Lower lobe of right lung (tissue), 2 donors: ENCODE measurements at regions not wholly inside any gene's neighbourhood (a gene's known extent, or its start where the extent isn't known, plus 50 kb on each side); places are given as distances from the start of the nearest gene placed in this dataset.
"Not testable (repeated sequence)": the region's sequence is repeated elsewhere in the genome, so short reads cannot be mapped to it uniquely, and the experiment has no call there.

Source experiments
- ATAC-seq, 2 donors: fragments of 200-7000 bp; cut with Tn5 transposase; one replicate each; pipeline ENCODE4 v1.9.1; 2020 to 2022; ENCODE audit warnings: mild to moderate bottlenecking in 2 of 2, moderate library complexity in 2 of 2
- DNase-seq: peaks from one replicate; pipeline ENCODE4 v3.0.0-alpha.2; 2020
- H3K27ac ChIP-seq: fragments of 200-600 bp; one replicate; pipeline ENCODE4 v1.8.0; 2022
- H3K27me3 ChIP-seq: fragments of 200-600 bp; one replicate; pipeline ENCODE4 v1.8.0; 2022; ENCODE audit warnings: low read depth
- H3K36me3 ChIP-seq: fragments of 200-600 bp; one replicate; pipeline ENCODE4 v1.8.0; 2022; ENCODE audit warnings: mild to moderate bottlenecking
- H3K4me1 ChIP-seq: fragments of 200-600 bp; one replicate; pipeline ENCODE4 v1.8.0; 2022
- H3K4me3 ChIP-seq: fragments of 200-600 bp; one replicate; pipeline ENCODE4 v1.8.0; 2022; ENCODE audit warnings: mild to moderate bottlenecking
- H3K9me3 ChIP-seq: fragments of 200-600 bp; one replicate; pipeline ENCODE4 v1.8.0; 2022
- CTCF ChIP-seq: fragments of 200-600 bp; IDR thresholded peaks from one replicate; pipeline ENCODE4 v1.8.0; 2022; ENCODE audit warnings: antibody characterized with exemption, mild to moderate bottlenecking
- intact Hi-C: fragments of 100-400 bp; cut with DNase I; formaldehyde crosslinking; loops from one replicate; pipeline ENCODE4 v1.11.0; 2022
- donor health status: DM: no; HTN: yes; CAD: no; lungs with severe emphysema.

GRCh38 chr10:28480628-28480965 lies 52.3 kb upstream of the WAC start:
- ATAC-seq (no peak), DNase-seq (no peak)
- no peaks in the 10 kb centered on the region for H3K4me1 ChIP-seq
- TF ChIP-seq CTCF: no peak
- H3K27me3 ChIP-seq: no peaks in the 10 kb centered on the region
- H3K27ac ChIP-seq: no peak overlapping the region
- no peaks in the 10 kb centered on the region for H3K36me3 ChIP-seq
- no peaks in the 10 kb centered on the region for H3K9me3 ChIP-seq
- intact Hi-C loops: no loop called here
- no peak overlapping the region for H3K4me3 ChIP-seq

- H3K36me3 ChIP-seq, ATAC-seq, DNase-seq, H3K9me3 ChIP-seq, H3K4me1 ChIP-seq, H3K27me3 ChIP-seq, intact Hi-C loops, H3K4me3 ChIP-seq, H3K27ac ChIP-seq: not testable (repeated sequence)
Measured at GRCh38 chr10:28481346-28481745, 51.6 kb upstream of the WAC start.

GRCh38 chr10:28481968-28482367 lies 51.0 kb upstream of the WAC start:
- Histone ChIP-seq H3K27me3 (no peaks in the 10 kb centered on the region), H3K36me3 (no peaks in the 10 kb centered on the region), H3K27ac (no peak overlapping the region), H3K4me3 (no peak overlapping the region), H3K4me1 (no peaks in the 10 kb centered on the region), H3K9me3 (no peaks in the 10 kb centered on the region)
- intact Hi-C loops: no loop called here
- no peak for TF ChIP-seq CTCF
- DNase-seq: no peak
- no peak for ATAC-seq
